ENCODE measurements at regions not wholly inside any gene's neighbourhood (a gene's known extent, or its start where the extent isn't known, plus 50 kb on each side); places are given as distances from the start of the nearest gene placed in this dataset.

DNA sequence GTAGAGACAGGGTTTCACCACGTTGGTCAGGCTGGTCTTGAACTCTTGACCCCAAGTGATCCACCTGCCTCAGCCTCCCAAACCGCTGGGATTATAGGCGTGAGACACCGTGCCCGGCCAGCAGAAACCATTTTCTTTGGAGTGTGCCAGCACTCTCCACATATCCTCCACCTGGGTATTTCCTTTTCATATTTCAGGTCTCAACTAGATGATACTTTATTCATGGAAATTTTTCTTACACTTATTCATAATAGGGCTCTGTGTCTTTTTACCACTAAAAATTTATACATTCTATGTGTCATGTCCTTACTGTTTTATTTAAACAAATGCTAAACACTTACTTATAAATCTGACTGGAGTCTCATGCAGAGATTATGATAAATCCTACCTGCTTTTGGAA, 305.9 kb downstream of the PCDH20 start:
- Histone ChIP-seq H2AFZ (ENCODE audit: low read length) (no peak overlapping the region), H3K4me3 (ENCODE audit: extremely low read depth in 1 of 4, insufficient read depth in 2 of 4, low read depth in 3 of 4, low read length in 4 of 4) (no peak overlapping the region), H4K20me1 (replicated peaks in 1 of 2; ENCODE audit: control insufficient read depth in 1 of 2, insufficient read depth in 2 of 2, low read length in 2 of 2) (no peaks in the 10 kb centered on the region), H2AK5ac (ENCODE audit: low read depth, low read length) (no peak overlapping the region), H2BK12ac (ENCODE audit: low read depth, low read length) (no peak overlapping the region), H3K18ac (ENCODE audit: extremely low read depth, low read length) (no peak overlapping the region), H4K5ac (ENCODE audit: insufficient read length, low read depth, low read length) (no peak overlapping the region), H4K8ac (ENCODE audit: extremely low read depth, insufficient read depth, low read length) (no peak overlapping the region), H3K79me2 (ENCODE audit: control insufficient read depth in 1 of 2, insufficient read depth in 2 of 2, low read length in 2 of 2) (no peaks in the 10 kb centered on the region), H3K27me3 (replicated peaks in 1 of 4; ENCODE audit: control insufficient read depth in 3 of 4, extremely low read depth in 1 of 4, insufficient read depth in 3 of 4, low read length in 3 of 4) (no peaks in the 10 kb centered on the region), H2BK120ac (replicated peaks; ENCODE audit: low read depth, low read length) (no peak overlapping the region), H2BK15ac (ENCODE audit: low read length) (no peak overlapping the region), H3K79me1 (ENCODE audit: low read depth, low read length) (no peaks in the 10 kb centered on the region), H3K9me3 (ENCODE audit: insufficient read depth in 2 of 2, low read depth in 1 of 2, low read length in 1 of 2) (peaks cover 0 to 5% of the 10 kb centered on the region in 2 experiments; a peak in 1 of 4 replicates), H3K23ac (ENCODE audit: insufficient read length) (no peak overlapping the region), H3K56ac (replicated peaks; ENCODE audit: insufficient read length, low read depth, low read length) (no peak overlapping the region), H2BK20ac (ENCODE audit: low read length) (no peak overlapping the region), H3K36me3 (ENCODE audit: control insufficient read depth in 2 of 4, insufficient read depth in 4 of 4, low read length in 3 of 4) (no peaks in the 10 kb centered on the region), H3K23me2 (ENCODE audit: low read depth, low read length) (no peaks in the 10 kb centered on the region), H3K4me1 (replicated peaks in 1 of 4; ENCODE audit: control insufficient read depth in 3 of 4, insufficient read depth in 4 of 4, low read length in 3 of 4) (no peaks in the 10 kb centered on the region), H3K4ac (replicated peaks; ENCODE audit: insufficient read length, low read depth, low read length) (no peak overlapping the region), H3K9ac (replicated peaks in 1 of 4; ENCODE audit: extremely low read depth in 1 of 4, low read depth in 3 of 4, low read length in 3 of 4) (no peak overlapping the region), H3K14ac (ENCODE audit: insufficient read length) (no peak overlapping the region), H4K91ac (replicated peaks; ENCODE audit: insufficient read length, low read length) (no peak overlapping the region), H3K27ac (ENCODE audit: low read depth, low read length) (no peak overlapping the region), H3K4me2 (ENCODE audit: insufficient read depth in 1 of 2, low read depth in 2 of 2, low read length in 2 of 2) (no peak overlapping the region), H2BK5ac (ENCODE audit: low read depth, low read length) (no peak overlapping the region)
- ChIA-PET POLR2A (ENCODE audit: partially characterized antibody) (no interaction called here), CTCF (ENCODE audit: partially characterized antibody) (no interaction called here)
- DNase-seq (ENCODE audit: low read depth in 1 of 2, low spot score in 2 of 2) (no peak), FAIRE-seq (no peak)
- WGBS, 2 experiments (ENCODE audit: extremely low coverage in 1 of 2, insufficient coverage in 1 of 2, insufficient read length in 1 of 2, insufficient replicate concordance in 2 of 2, low coverage in 1 of 2, low lambda C conversion rate in 2 of 2, missing lambda C conversion rate in 1 of 2), result 96% methylated on average over 5 of the region's 5 CpGs; no CpG with 5 or more reads in 1 of the 2 experiments
- TF ChIP-seq TCF12 (IDR thresholded peaks at IDR 0.05; ENCODE audit: low read depth, low read length) (no peak), MAX (IDR thresholded peaks at IDR 0.05) (no peak), SP4 (IDR thresholded peaks at IDR 0.05; ENCODE audit: low read length) (no peak), CBX5 (IDR thresholded peaks at IDR 0.05; ENCODE audit: low read depth, low read length) (no peak), GTF2F1 (IDR thresholded peaks at IDR 0.05; ENCODE audit: borderline replicate concordance, low read depth, low read length) (no peak), EZH2 (IDR thresholded peaks at IDR 0.05; ENCODE audit: low read depth, low read length, severe bottlenecking) (no peak), TBP (IDR thresholded peaks at IDR 0.05; ENCODE audit: low read depth, low read length) (no peak), HDAC6 (IDR thresholded peaks at IDR 0.05; ENCODE audit: low read depth, low read length) (no peak), NRF1 (IDR thresholded peaks at IDR 0.05; ENCODE audit: low read depth, low read length) (no peak), SUZ12 (IDR thresholded peaks at IDR 0.05; ENCODE audit: low read length) (no peak), KDM5A (IDR thresholded peaks at IDR 0.05; ENCODE audit: low read length) (no peak), RFX5 (IDR thresholded peaks at IDR 0.05; ENCODE audit: borderline replicate concordance, low read depth, low read length) (no peak), POU5F1 (IDR thresholded peaks at IDR 0.05; ENCODE audit: low read depth, low read length) (no peak)
- TF ChIP-seq, protein P1, sequence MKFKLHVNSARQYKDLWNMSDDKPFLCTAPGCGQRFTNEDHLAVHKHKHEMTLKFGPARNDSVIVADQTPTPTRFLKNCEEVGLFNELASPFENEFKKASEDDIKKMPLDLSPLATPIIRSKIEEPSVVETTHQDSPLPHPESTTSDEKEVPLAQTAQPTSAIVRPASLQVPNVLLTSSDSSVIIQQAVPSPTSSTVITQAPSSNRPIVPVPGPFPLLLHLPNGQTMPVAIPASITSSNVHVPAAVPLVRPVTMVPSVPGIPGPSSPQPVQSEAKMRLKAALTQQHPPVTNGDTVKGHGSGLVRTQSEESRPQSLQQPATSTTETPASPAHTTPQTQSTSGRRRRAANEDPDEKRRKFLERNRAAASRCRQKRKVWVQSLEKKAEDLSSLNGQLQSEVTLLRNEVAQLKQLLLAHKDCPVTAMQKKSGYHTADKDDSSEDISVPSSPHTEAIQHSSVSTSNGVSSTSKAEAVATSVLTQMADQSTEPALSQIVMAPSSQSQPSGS (IDR thresholded peaks at IDR 0.05; ENCODE audit: low read length), result no peak
